ENCODE measurements at regions not wholly inside any gene's neighbourhood (a gene's known extent, or its start where the extent isn't known, plus 50 kb on each side); places are given as distances from the start of the nearest gene placed in this dataset.

DNA sequence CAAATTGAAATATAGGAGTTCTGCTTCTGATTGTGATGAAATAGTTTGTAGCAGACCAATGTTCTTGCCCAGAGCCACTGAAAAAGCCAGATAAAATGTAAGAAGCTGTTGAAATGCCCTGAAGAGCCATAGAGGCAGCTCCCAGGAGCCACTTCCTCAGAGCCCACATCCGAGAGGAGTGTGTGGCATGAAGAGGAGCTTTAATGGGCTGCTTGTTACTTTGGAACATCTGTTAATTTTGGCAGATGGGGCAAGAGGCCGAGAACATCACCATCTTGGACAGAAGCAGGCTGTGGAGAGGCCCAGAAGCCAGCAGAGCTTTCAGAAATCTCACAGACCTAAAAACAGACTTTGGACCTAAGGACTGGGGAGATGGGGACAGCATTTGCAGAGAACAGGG lies 370.8 kb downstream of the GADD45G start:
- TF ChIP-seq SMC3 (IDR thresholded peaks at IDR 0.05; ENCODE audit: low read depth, low read length) (no peak), EP300 (IDR thresholded peaks at IDR 0.05; ENCODE audit: borderline replicate concordance in 1 of 2, low read depth in 1 of 2, low read length in 1 of 2) (no peak), SIN3A (IDR thresholded peaks at IDR 0.05; ENCODE audit: borderline replicate concordance, low read depth, low read length) (no peak), CHD2 (IDR thresholded peaks at IDR 0.05; ENCODE audit: low read length, partially characterized antibody) (no peak), MEF2A (IDR thresholded peaks at IDR 0.05; ENCODE audit: borderline replicate concordance, low read depth) (no peak), NRF1 (IDR thresholded peaks at IDR 0.05; ENCODE audit: low read depth, low read length) (no peak), JUND (IDR thresholded peaks at IDR 0.05) (no peak), GABPA (IDR thresholded peaks at IDR 0.05; ENCODE audit: low read depth) (no peak), RAD21 (IDR thresholded peaks at IDR 0.05; ENCODE audit: low read length) (no peak), MAX (IDR thresholded peaks at IDR 0.05; ENCODE audit: low read depth) (no peak), TEAD4 (IDR thresholded peaks at IDR 0.05; ENCODE audit: borderline replicate concordance, insufficient read depth) (no peak), EZH2phosphoT487 (IDR thresholded peaks at IDR 0.05; ENCODE audit: borderline replicate concordance, low read depth) (no peak), FOSL2 (IDR thresholded peaks at IDR 0.05; ENCODE audit: borderline replicate concordance, low read depth) (no peak), YY1 (IDR thresholded peaks at IDR 0.05; ENCODE audit: low read depth) (no peak)
- TF ChIP-seq, protein P1, sequence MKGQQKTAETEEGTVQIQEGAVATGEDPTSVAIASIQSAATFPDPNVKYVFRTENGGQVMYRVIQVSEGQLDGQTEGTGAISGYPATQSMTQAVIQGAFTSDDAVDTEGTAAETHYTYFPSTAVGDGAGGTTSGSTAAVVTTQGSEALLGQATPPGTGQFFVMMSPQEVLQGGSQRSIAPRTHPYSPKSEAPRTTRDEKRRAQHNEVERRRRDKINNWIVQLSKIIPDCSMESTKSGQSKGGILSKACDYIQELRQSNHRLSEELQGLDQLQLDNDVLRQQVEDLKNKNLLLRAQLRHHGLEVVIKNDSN (IDR thresholded peaks at IDR 0.05; ENCODE audit: borderline replicate concordance, low read depth) = no peak
- TF ChIP-seq, protein P2, sequence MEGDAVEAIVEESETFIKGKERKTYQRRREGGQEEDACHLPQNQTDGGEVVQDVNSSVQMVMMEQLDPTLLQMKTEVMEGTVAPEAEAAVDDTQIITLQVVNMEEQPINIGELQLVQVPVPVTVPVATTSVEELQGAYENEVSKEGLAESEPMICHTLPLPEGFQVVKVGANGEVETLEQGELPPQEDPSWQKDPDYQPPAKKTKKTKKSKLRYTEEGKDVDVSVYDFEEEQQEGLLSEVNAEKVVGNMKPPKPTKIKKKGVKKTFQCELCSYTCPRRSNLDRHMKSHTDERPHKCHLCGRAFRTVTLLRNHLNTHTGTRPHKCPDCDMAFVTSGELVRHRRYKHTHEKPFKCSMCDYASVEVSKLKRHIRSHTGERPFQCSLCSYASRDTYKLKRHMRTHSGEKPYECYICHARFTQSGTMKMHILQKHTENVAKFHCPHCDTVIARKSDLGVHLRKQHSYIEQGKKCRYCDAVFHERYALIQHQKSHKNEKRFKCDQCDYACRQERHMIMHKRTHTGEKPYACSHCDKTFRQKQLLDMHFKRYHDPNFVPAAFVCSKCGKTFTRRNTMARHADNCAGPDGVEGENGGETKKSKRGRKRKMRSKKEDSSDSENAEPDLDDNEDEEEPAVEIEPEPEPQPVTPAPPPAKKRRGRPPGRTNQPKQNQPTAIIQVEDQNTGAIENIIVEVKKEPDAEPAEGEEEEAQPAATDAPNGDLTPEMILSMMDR (IDR thresholded peaks at IDR 0.05) = no peak
- TF ChIP-seq, protein P3, sequence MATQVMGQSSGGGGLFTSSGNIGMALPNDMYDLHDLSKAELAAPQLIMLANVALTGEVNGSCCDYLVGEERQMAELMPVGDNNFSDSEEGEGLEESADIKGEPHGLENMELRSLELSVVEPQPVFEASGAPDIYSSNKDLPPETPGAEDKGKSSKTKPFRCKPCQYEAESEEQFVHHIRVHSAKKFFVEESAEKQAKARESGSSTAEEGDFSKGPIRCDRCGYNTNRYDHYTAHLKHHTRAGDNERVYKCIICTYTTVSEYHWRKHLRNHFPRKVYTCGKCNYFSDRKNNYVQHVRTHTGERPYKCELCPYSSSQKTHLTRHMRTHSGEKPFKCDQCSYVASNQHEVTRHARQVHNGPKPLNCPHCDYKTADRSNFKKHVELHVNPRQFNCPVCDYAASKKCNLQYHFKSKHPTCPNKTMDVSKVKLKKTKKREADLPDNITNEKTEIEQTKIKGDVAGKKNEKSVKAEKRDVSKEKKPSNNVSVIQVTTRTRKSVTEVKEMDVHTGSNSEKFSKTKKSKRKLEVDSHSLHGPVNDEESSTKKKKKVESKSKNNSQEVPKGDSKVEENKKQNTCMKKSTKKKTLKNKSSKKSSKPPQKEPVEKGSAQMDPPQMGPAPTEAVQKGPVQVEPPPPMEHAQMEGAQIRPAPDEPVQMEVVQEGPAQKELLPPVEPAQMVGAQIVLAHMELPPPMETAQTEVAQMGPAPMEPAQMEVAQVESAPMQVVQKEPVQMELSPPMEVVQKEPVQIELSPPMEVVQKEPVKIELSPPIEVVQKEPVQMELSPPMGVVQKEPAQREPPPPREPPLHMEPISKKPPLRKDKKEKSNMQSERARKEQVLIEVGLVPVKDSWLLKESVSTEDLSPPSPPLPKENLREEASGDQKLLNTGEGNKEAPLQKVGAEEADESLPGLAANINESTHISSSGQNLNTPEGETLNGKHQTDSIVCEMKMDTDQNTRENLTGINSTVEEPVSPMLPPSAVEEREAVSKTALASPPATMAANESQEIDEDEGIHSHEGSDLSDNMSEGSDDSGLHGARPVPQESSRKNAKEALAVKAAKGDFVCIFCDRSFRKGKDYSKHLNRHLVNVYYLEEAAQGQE (IDR thresholded peaks at IDR 0.05; ENCODE audit: low read depth, low read length) = no peak
- CTCF ChIA-PET = interaction anchor here (0.7 kb wide), 1 partner anchor 372 kb away, joined by 6 read pairs; no protein-coding TSS in a partner anchor
- POLR2A ChIA-PET = no interaction called here
- Histone ChIP-seq H3K27ac (ENCODE audit: low read depth in 2 of 2, low read length in 1 of 2) (no peak overlapping the region), H3K9me2 (no peaks in the 10 kb centered on the region), H3K79me2 (ENCODE audit: insufficient read depth) (no peaks in the 10 kb centered on the region), H3K27me3 (ENCODE audit: insufficient read depth) (no peaks in the 10 kb centered on the region), H3K4me1 (ENCODE audit: control insufficient read depth in 1 of 2, insufficient read depth in 2 of 2, low read depth in 1 of 2, low read length in 1 of 2) (no peaks in the 10 kb centered on the region; a peak in 1 of 4 replicates), H4K20me1 (ENCODE audit: insufficient read depth) (no peaks in the 10 kb centered on the region), H3K9me3 (no peaks in the 10 kb centered on the region), H2AFZ (ENCODE audit: low read depth) (no peak overlapping the region), H3K36me3 (replicated peaks in 1 of 2; ENCODE audit: control insufficient read depth in 1 of 2, insufficient read depth in 2 of 2, low read length in 1 of 2) (no peaks in the 10 kb centered on the region), H3K4me2 (no peak overlapping the region), H3K4me3 (ENCODE audit: low read depth in 2 of 2, low read length in 1 of 2) (no peak overlapping the region), H3F3A (replicated peaks; ENCODE audit: insufficient read depth) (no peaks in the 10 kb centered on the region), H3K9ac (no peak overlapping the region)
- WGBS (ENCODE audit: low lambda C conversion rate) = 14% methylated on average over 2 of the region's 2 CpGs
- no peak for DNase-seq

Measured in SK-N-SH (cell line).